Caco-2 (cell line): ENCODE measurements at regions not wholly inside any gene's neighbourhood (a gene's known extent, or its start where the extent isn't known, plus 50 kb on each side); places are given as distances from the start of the nearest gene placed in this dataset.

Experiments
- BruUV-seq: library from RNA; stranded (reverse); fragments of 400-500 nt; replicated peaks from 2 replicates; lab custom pipeline; 2021; lab: Mats Ljungman, UMichigan
- CTCF ChIA-PET: fragments of 300-600 bp; sonication (Branson Sonifier 250); formaldehyde crosslinking; loops from one replicate; lab custom pipeline; 2022; ENCODE audit warnings: antibody characterized with exemption; lab: Charles Lee
- POLR2A ChIA-PET: fragments of 300-600 bp; sonication (Branson Sonifier 250); formaldehyde crosslinking; loops from one replicate; lab custom pipeline; 2022; ENCODE audit warnings: antibody characterized with exemption; lab: Charles Lee
- DNase-seq, 2 experiments: peaks; one replicate each; pipeline versions ENCODE4 v3.0.0 to v3.0.0-alpha.2; 2020 to 2022
- H3K27me3 ChIP-seq: replicated peaks from 2 replicates; pipeline ENCODE4 v1.6.0; 2011; ENCODE audit warnings: low read length; ENCODE audit not compliant: control insufficient read depth, insufficient read depth
- H3K36me3 ChIP-seq: 2 replicates; pipeline ENCODE4 v1.5.1; 2011; ENCODE audit warnings: low read length; ENCODE audit not compliant: control insufficient read depth, insufficient read depth
- H3K4me1 ChIP-seq: fragments of 250-450 bp; sonication (Bioruptor Pico); 2 replicates; pipeline ENCODE4 v1.5.1; 2020; ENCODE audit warnings: mild to moderate bottlenecking
- H3K4me3 ChIP-seq: 2 replicates; pipeline ENCODE4 v1.5.1; 2011; ENCODE audit warnings: low read depth, mild to moderate bottlenecking, control low read depth, low read length
- H3K9me3 ChIP-seq: fragments of 250-450 bp; sonication (Bioruptor Pico); 2 replicates; pipeline ENCODE4 v1.5.1; 2020; ENCODE audit warnings: mild to moderate bottlenecking, moderate library complexity
- H3K27ac Mint-ChIP-seq: one replicate; pipeline ENCODE4 v1.8.0; 2022; ENCODE audit warnings: mixed read lengths; ENCODE audit not compliant: unreplicated experiment
- H3K27me3 Mint-ChIP-seq: one replicate; pipeline ENCODE4 v1.8.0; 2022; ENCODE audit warnings: mixed read lengths; ENCODE audit not compliant: insufficient read depth, unreplicated experiment
- H3K36me3 Mint-ChIP-seq: one replicate; pipeline ENCODE4 v1.8.0; 2022; ENCODE audit warnings: mild to moderate bottlenecking, mixed read lengths; ENCODE audit not compliant: insufficient read depth, unreplicated experiment
- H3K4me1 Mint-ChIP-seq: one replicate; pipeline ENCODE4 v1.8.0; 2022; ENCODE audit warnings: low read depth, mixed read lengths; ENCODE audit not compliant: unreplicated experiment
- H3K4me3 Mint-ChIP-seq: one replicate; pipeline ENCODE4 v1.8.0; 2022; ENCODE audit warnings: mild to moderate bottlenecking, moderate library complexity, mixed read lengths; ENCODE audit not compliant: unreplicated experiment
- H3K9me3 Mint-ChIP-seq: one replicate; pipeline ENCODE4 v1.8.0; 2022; ENCODE audit warnings: mixed read lengths; ENCODE audit not compliant: unreplicated experiment
- CTCF ChIP-seq, 2 experiments: fragments of 200-600 bp in 1 of 2; IDR thresholded peaks; 1 replicate in 1 of 2; 2 replicates in 1 of 2; pipeline versions ENCODE4 v1.5.1 to v1.8.0; 2011 to 2022; ENCODE audit warnings: antibody characterized with exemption in 1 of 2, control low read depth in 1 of 2, inconsistent platforms in 1 of 2, low read depth in 1 of 2, low read length in 1 of 2, mild to moderate bottlenecking in 1 of 2, moderate library complexity in 1 of 2; ENCODE audit not compliant: insufficient read depth in 1 of 2, severe bottlenecking in 1 of 2, unreplicated experiment in 1 of 2
- intact Hi-C: fragments of 100-400 bp; cut with micrococcal nuclease; formaldehyde crosslinking; loops from one replicate; pipeline ENCODE4 v1.10.0; 2022; ENCODE audit not compliant: unreplicated experiment

- no TSS peak for BruUV-seq
- no peak for TF ChIP-seq CTCF (IDR thresholded peaks at IDR 0.05; ENCODE audit: insufficient read depth in 1 of 2, low read depth in 1 of 2, low read length in 1 of 2, severe bottlenecking in 1 of 2, unreplicated experiment in 1 of 2)
- H3K27me3 Mint-ChIP-seq, result peaks cover 9% of the 10 kb centered on the region
- no peak for DNase-seq
- H3K27ac Mint-ChIP-seq, result no peak overlapping the region
- H3K9me3 Mint-ChIP-seq, result no peaks in the 10 kb centered on the region
- intact Hi-C loops, result no loop called here
- Histone ChIP-seq H3K4me1 (no peaks in the 10 kb centered on the region), H3K27me3 (no peaks in the 10 kb centered on the region), H3K36me3 (no peaks in the 10 kb centered on the region), H3K9me3 (no peaks in the 10 kb centered on the region), H3K4me3 (no peak overlapping the region)
- H3K36me3 Mint-ChIP-seq, result no peaks in the 10 kb centered on the region
- H3K4me1 Mint-ChIP-seq, result no peaks in the 10 kb centered on the region
- POLR2A ChIA-PET, result no interaction called here
- CTCF ChIA-PET, result no interaction called here
- H3K4me3 Mint-ChIP-seq, result no peak overlapping the region
These were observed 231.1 kb downstream of the RAD51AP2 start for GRCh38 chr2:17287183-17287582.

GRCh38 chr2:17282826-17283225 lies 235.4 kb downstream of the RAD51AP2 start:
- H3K36me3 Mint-ChIP-seq, result no peaks in the 10 kb centered on the region
- H3K27ac Mint-ChIP-seq, result no peak overlapping the region
- no peak overlapping the region for H3K4me3 ChIP-seq
- H3K9me3 ChIP-seq, result no peaks in the 10 kb centered on the region
- H3K4me3 Mint-ChIP-seq, result no peak overlapping the region
- ChIA-PET CTCF (no interaction called here), POLR2A (no interaction called here)
- TF ChIP-seq CTCF (IDR thresholded peaks at IDR 0.05; ENCODE audit: insufficient read depth in 1 of 2, low read depth in 1 of 2, low read length in 1 of 2, severe bottlenecking in 1 of 2, unreplicated experiment in 1 of 2), result no peak
- H3K27me3 ChIP-seq, result no peaks in the 10 kb centered on the region
- H3K4me1 ChIP-seq, result no peaks in the 10 kb centered on the region
- H3K36me3 ChIP-seq, result no peaks in the 10 kb centered on the region
- no peaks in the 10 kb centered on the region for H3K4me1 Mint-ChIP-seq
- no peaks in the 10 kb centered on the region for H3K9me3 Mint-ChIP-seq
- DNase-seq, result no peak
- no TSS peak for BruUV-seq
- intact Hi-C loops, result no loop called here
- peaks cover 10% of the 10 kb centered on the region for H3K27me3 Mint-ChIP-seq

- ChIA-PET POLR2A (no interaction called here), CTCF (interaction anchor here (1.0 kb wide), 1 partner anchor 27 kb away, joined by 3 read pairs; no protein-coding TSS in a partner anchor)
- H3K27ac Mint-ChIP-seq, result no peak overlapping the region
- H3K27me3 ChIP-seq, result no peaks in the 10 kb centered on the region
- H3K4me1 Mint-ChIP-seq, result no peaks in the 10 kb centered on the region
- H3K36me3 ChIP-seq, result no peaks in the 10 kb centered on the region
- no peak for DNase-seq
- no peak overlapping the region for H3K4me3 ChIP-seq
- H3K9me3 ChIP-seq, result no peaks in the 10 kb centered on the region
- no TSS peak for BruUV-seq
- H3K4me1 ChIP-seq, result no peaks in the 10 kb centered on the region
- no peak for TF ChIP-seq CTCF (IDR thresholded peaks at IDR 0.05; ENCODE audit: insufficient read depth in 1 of 2, low read depth in 1 of 2, low read length in 1 of 2, severe bottlenecking in 1 of 2, unreplicated experiment in 1 of 2)
- no peaks in the 10 kb centered on the region for H3K36me3 Mint-ChIP-seq
- peaks cover 10% of the 10 kb centered on the region for H3K27me3 Mint-ChIP-seq
- intact Hi-C loops, result no loop called here
- H3K9me3 Mint-ChIP-seq, result no peaks in the 10 kb centered on the region
- no peak overlapping the region for H3K4me3 Mint-ChIP-seq
These were observed 236.0 kb downstream of the RAD51AP2 start for GRCh38 chr2:17282245-17282644.
